Mammary epithelial cell (primary cell): ENCODE measurements at regions not wholly inside any gene's neighbourhood (a gene's known extent, or its start where the extent isn't known, plus 50 kb on each side); places are given as distances from the start of the nearest gene placed in this dataset.

Experiments
- EZH2 ChIP-seq: IDR thresholded peaks from 2 replicates; pipeline ENCODE4 v1.6.1; 2012; ENCODE audit warnings: low read length, inconsistent platforms, borderline replicate concordance
- TF ChIP-seq, protein P1 (sequence below), 2 donors: IDR thresholded peaks in 1 of 2; conservative IDR thresholded peaks in 1 of 2; 2 replicates each; pipeline ENCODE4 v1.5.1; 2011 to 2012; ENCODE audit warnings: inconsistent platforms in 2 of 2, low read length in 2 of 2, mild to moderate bottlenecking in 2 of 2, control low read depth in 1 of 2, low read depth in 1 of 2; ENCODE audit not compliant: insufficient read depth in 1 of 2; ENCODE audit errors: extremely low read depth in 1 of 2

GRCh38 chr1:147837129-147837963 lies 65.2 kb upstream of the GJA8 start:
- TF ChIP-seq, protein P1, sequence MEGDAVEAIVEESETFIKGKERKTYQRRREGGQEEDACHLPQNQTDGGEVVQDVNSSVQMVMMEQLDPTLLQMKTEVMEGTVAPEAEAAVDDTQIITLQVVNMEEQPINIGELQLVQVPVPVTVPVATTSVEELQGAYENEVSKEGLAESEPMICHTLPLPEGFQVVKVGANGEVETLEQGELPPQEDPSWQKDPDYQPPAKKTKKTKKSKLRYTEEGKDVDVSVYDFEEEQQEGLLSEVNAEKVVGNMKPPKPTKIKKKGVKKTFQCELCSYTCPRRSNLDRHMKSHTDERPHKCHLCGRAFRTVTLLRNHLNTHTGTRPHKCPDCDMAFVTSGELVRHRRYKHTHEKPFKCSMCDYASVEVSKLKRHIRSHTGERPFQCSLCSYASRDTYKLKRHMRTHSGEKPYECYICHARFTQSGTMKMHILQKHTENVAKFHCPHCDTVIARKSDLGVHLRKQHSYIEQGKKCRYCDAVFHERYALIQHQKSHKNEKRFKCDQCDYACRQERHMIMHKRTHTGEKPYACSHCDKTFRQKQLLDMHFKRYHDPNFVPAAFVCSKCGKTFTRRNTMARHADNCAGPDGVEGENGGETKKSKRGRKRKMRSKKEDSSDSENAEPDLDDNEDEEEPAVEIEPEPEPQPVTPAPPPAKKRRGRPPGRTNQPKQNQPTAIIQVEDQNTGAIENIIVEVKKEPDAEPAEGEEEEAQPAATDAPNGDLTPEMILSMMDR (conservative IDR thresholded peaks at IDR 0.05 in 1 of 2, IDR thresholded peaks at IDR 0.05 in 1 of 2; ENCODE audit: extremely low read depth in 1 of 2, insufficient read depth in 1 of 2, low read depth in 1 of 2, low read length in 2 of 2) = no peak
- no peak for TF ChIP-seq EZH2
